ENCODE measurements at regions not wholly inside any gene's neighbourhood (a gene's known extent, or its start where the extent isn't known, plus 50 kb on each side); places are given as distances from the start of the nearest gene placed in this dataset.

GRCh38 chr10:31635009-31635408, 293.6 kb downstream of the ARHGAP12 start:
- TF ChIP-seq CTCF (conservative IDR thresholded peaks at IDR 0.05; ENCODE audit: low read depth in 2 of 2) = no peak
- no peak for TF ChIP-seq POLR2AphosphoS5 (IDR thresholded peaks at IDR 0.05; ENCODE audit: low read depth)
- TF ChIP-seq CREB1 (CRISPR knock-in tag; IDR thresholded peaks at IDR 0.05; ENCODE audit: low read depth) = no peak
- TF ChIP-seq EZH2 (IDR thresholded peaks at IDR 0.05; ENCODE audit: low read depth, unreplicated experiment) = no peak
- no peak for TF ChIP-seq ZNF462 (CRISPR knock-in tag; IDR thresholded peaks at IDR 0.05)
- no peak for TF ChIP-seq REST (IDR thresholded peaks at IDR 0.05; ENCODE audit: unreplicated experiment)
- no peak for TF ChIP-seq EZH2phosphoT487 (IDR thresholded peaks at IDR 0.05; ENCODE audit: unreplicated experiment)
- TF ChIP-seq ETS1 (IDR thresholded peaks at IDR 0.05) = no peak

Data from GM23338 (cell line).